ENCODE measurements at regions not wholly inside any gene's neighbourhood (a gene's known extent, or its start where the extent isn't known, plus 50 kb on each side); places are given as distances from the start of the nearest gene placed in this dataset.
"Not testable (repeated sequence)": the region's sequence is repeated elsewhere in the genome, so short reads cannot be mapped to it uniquely, and the experiment has no call there.

GRCh38 chr2:194559523-194559922 is 1097.5 kb upstream of the SLC39A10 start:
- Mint-ChIP-seq H3K4me3 (no peak overlapping the region), H3K27me3 (no peaks in the 10 kb centered on the region), H3K27ac (no peak overlapping the region), H3K4me1 (ENCODE audit: low read depth) (no peaks in the 10 kb centered on the region), H3K9me3 (peaks cover 2% of the 10 kb centered on the region), H3K36me3 (no peaks in the 10 kb centered on the region)
- ChIA-PET POLR2A (no interaction called here), CTCF (no interaction called here)
- intact Hi-C loops (cut with micrococcal nuclease): no loop called here
- no peak for DNase-seq

DNA sequence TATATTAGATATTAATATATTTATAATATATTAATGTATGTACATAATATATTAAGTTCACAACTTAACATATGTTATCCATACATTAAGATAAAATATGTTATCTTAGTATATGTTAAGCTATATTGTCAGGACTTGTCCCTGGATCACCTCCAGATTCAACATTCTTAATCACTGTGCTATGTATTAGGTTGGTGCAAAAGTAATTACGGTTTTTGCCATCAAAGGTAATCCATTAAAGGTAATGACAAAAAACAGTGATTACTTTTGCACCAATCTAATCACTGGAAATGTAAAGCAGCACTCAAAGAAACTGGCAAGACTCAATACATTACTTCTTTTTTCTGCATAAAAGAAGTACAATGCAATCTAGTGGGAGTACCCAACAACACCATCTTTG is 1099.0 kb upstream of the SLC39A10 start:
- intact Hi-C loops (cut with micrococcal nuclease): no loop called here
- Mint-ChIP-seq H3K4me3 (no peak overlapping the region), H3K27ac (no peak overlapping the region), H3K36me3 (no peaks in the 10 kb centered on the region), H3K9me3 (peaks cover 2% of the 10 kb centered on the region), H3K4me1 (ENCODE audit: low read depth) (no peaks in the 10 kb centered on the region), H3K27me3 (no peaks in the 10 kb centered on the region)
- ChIA-PET POLR2A (no interaction called here), CTCF (no interaction called here)
- DNase-seq: no peak

DNA sequence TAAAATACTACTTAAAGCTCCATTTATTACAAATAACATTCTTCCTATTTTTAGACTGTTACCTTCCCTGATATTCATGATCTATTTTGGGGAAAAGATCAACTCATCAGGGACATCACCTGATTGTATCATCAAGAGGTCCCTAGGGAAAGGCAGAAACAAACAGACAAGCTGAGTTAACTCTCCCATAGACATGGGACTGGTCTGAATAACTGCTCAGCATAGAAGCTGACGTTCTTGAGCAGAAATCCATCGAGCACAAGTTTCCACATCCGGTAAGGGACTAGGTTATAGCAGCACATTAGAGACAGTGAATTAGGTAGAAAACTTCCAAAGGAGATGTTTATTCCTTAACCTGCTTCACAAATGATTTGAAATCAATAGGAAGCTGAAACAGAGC is 1100.4 kb upstream of the SLC39A10 start:
- intact Hi-C loops (cut with micrococcal nuclease): no loop called here
- H3K27ac Mint-ChIP-seq: no peak overlapping the region
- H3K4me3 Mint-ChIP-seq: no peak overlapping the region
- H3K36me3 Mint-ChIP-seq: no peaks in the 10 kb centered on the region
- no peaks in the 10 kb centered on the region for H3K9me3 Mint-ChIP-seq
- POLR2A ChIA-PET: no interaction called here
- no peaks in the 10 kb centered on the region for H3K4me1 Mint-ChIP-seq (ENCODE audit: low read depth)
- CTCF ChIA-PET: no interaction called here
- DNase-seq: no peak
- H3K27me3 Mint-ChIP-seq: no peaks in the 10 kb centered on the region

DNA sequence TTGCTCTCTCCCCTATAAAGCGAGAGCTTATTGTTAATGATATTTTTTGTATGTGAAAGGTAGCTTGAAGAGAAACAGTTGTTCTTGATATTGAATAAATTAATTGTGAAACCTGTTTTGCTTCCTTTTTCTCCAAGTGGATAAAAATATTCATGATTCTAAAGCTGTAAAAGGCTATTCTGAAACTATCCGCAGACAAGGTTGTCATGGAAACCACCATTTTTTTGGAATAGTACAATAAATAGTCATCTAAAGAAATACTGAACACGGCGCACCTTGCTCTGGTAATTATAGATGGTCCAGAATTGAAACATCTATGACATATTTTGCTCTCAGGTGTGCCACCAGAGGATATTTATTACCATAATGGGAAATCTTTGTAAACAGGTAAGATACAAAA is 1103.0 kb upstream of the SLC39A10 start:
- Mint-ChIP-seq H3K4me1 (ENCODE audit: low read depth) (no peaks in the 10 kb centered on the region), H3K9me3 (no peaks in the 10 kb centered on the region), H3K36me3 (no peaks in the 10 kb centered on the region), H3K27ac (no peak overlapping the region), H3K27me3 (no peaks in the 10 kb centered on the region), H3K4me3 (no peak overlapping the region)
- no peak for DNase-seq
- CTCF ChIA-PET: no interaction called here
- POLR2A ChIA-PET: no interaction called here
- intact Hi-C loops (cut with micrococcal nuclease): no loop called here

- Mint-ChIP-seq H3K27me3 (no peaks in the 10 kb centered on the region), H3K27ac (no peak overlapping the region), H3K36me3 (no peaks in the 10 kb centered on the region), H3K4me1 (ENCODE audit: low read depth) (no peaks in the 10 kb centered on the region), H3K9me3 (no peaks in the 10 kb centered on the region), H3K4me3 (no peak overlapping the region)
- ChIA-PET CTCF (no interaction called here), POLR2A (no interaction called here)
- no peak for DNase-seq
- intact Hi-C loops (cut with micrococcal nuclease): no loop called here
Observed at GRCh38 chr2:194550702-194551101, 1106.3 kb upstream of the SLC39A10 start.

- Mint-ChIP-seq H3K9me3 (no peaks in the 10 kb centered on the region), H3K4me1 (ENCODE audit: low read depth) (no peaks in the 10 kb centered on the region), H3K27ac (no peak overlapping the region), H3K36me3 (no peaks in the 10 kb centered on the region), H3K27me3 (no peaks in the 10 kb centered on the region), H3K4me3 (no peak overlapping the region)
- POLR2A ChIA-PET: no interaction called here
- intact Hi-C loops (cut with micrococcal nuclease): loop anchor here (5.0 kb wide), 1 partner anchor 1518 kb away; the partner anchor contains the start of gene DNAH7
- no peak for DNase-seq
- CTCF ChIA-PET: no interaction called here
Observed at GRCh38 chr2:194549387-194549786, 1107.6 kb upstream of the SLC39A10 start.

DNA sequence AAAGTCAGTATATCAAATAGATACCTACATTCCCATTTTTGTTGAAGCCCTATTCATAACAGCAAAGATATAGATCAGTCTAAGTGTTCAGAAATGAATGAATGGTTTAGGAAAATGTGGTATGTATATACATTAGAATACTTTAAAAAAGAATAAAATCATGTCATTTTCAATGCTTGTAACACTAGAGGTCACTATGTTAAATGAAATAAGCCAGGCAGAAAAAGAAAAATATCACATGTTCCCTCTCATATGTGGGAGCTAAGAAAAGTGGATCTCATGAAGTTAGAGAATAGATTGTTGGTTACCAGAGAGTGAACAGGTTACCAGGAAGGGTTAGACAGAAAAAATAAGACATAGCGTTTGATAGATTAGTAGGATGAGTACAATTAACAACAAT is 1111.0 kb upstream of the SLC39A10 start:
- no peaks in the 10 kb centered on the region for H3K9me3 Mint-ChIP-seq
- H3K4me3 Mint-ChIP-seq: no peak overlapping the region
- CTCF ChIA-PET: no interaction called here
- H3K4me1 Mint-ChIP-seq (ENCODE audit: low read depth): no peaks in the 10 kb centered on the region
- no peak overlapping the region for H3K27ac Mint-ChIP-seq
- peaks cover 3% of the 10 kb centered on the region for H3K27me3 Mint-ChIP-seq
- no peak for DNase-seq
- H3K36me3 Mint-ChIP-seq: no peaks in the 10 kb centered on the region
- POLR2A ChIA-PET: no interaction called here
- intact Hi-C loops (cut with micrococcal nuclease): loop anchor here (2.0 to 5.0 kb wide), 2 partner anchors 771 to 1521 kb away; partner anchors contain the start of gene DNAH7

- Mint-ChIP-seq H3K36me3 (no peaks in the 10 kb centered on the region), H3K4me3 (no peak overlapping the region), H3K27ac (no peak overlapping the region), H3K9me3 (no peaks in the 10 kb centered on the region), H3K4me1 (ENCODE audit: low read depth) (no peaks in the 10 kb centered on the region), H3K27me3 (peaks cover 3% of the 10 kb centered on the region)
- CTCF ChIA-PET: no interaction called here
- POLR2A ChIA-PET: no interaction called here
- no peak for DNase-seq
- intact Hi-C loops (cut with micrococcal nuclease): no loop called here
Observed at GRCh38 chr2:194539425-194539824, 1117.6 kb upstream of the SLC39A10 start.

- intact Hi-C loops (cut with micrococcal nuclease): no loop called here
- H3K27ac Mint-ChIP-seq: no peak overlapping the region
- no peaks in the 10 kb centered on the region for H3K4me1 Mint-ChIP-seq (ENCODE audit: low read depth)
- H3K4me3 Mint-ChIP-seq: no peak overlapping the region
- ChIA-PET POLR2A (no interaction called here), CTCF (no interaction called here)
- no peak for DNase-seq
- peaks cover 1% of the 10 kb centered on the region for H3K27me3 Mint-ChIP-seq
- no peaks in the 10 kb centered on the region for H3K36me3 Mint-ChIP-seq
- H3K9me3 Mint-ChIP-seq: no peaks in the 10 kb centered on the region
Observed at GRCh38 chr2:194526121-194526520, 1130.9 kb upstream of the SLC39A10 start.

DNA sequence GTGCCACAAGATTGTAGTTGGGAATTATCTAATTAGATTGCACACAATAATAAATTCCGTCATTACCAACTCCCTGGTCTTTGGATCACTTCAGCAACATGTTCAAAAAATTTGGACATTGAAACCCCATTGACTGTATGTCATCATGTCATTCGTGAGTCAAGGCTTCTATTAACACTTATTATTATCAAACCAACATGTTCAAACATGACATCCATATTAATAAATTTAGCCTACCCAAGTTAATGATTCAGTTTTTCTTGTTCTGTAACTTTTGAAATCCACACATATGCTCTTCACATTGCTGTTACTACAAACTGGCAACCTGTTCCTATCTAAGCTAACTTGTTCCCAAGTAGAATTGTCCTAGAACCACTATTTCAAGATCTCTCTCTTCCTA is 1142.7 kb upstream of the SLC39A10 start:
- CTCF ChIA-PET: no interaction called here
- DNase-seq: no peak
- intact Hi-C loops (cut with micrococcal nuclease): no loop called here
- H3K27me3 Mint-ChIP-seq: no peaks in the 10 kb centered on the region
- H3K27ac Mint-ChIP-seq: no peak overlapping the region
- H3K4me3 Mint-ChIP-seq: no peak overlapping the region
- no peaks in the 10 kb centered on the region for H3K4me1 Mint-ChIP-seq (ENCODE audit: low read depth)
- peaks cover 2% of the 10 kb centered on the region for H3K9me3 Mint-ChIP-seq
- H3K36me3 Mint-ChIP-seq: no peaks in the 10 kb centered on the region
- POLR2A ChIA-PET: no interaction called here

DNA sequence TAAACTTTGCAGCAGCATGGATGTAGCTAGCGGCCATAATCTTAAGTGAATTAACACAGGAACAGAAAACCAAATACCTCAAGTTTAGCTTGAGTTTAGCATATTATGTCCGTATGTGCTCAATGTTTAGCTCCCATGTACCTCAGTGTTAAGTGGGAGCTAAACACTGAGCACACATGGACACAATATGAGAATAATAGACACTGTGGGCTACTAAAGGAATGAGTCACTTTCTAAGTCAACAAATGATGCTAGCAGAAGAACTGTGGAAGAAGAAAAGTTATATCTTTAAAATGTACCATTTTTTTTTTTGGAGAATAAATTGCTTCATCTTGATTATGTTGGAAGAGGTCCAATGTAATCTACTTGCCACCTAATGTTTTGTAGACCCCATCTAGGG is 1146.0 kb upstream of the SLC39A10 start:
- POLR2A ChIA-PET; H3K36me3 Mint-ChIP-seq; H3K9me3 Mint-ChIP-seq; CTCF ChIA-PET; H3K4me1 Mint-ChIP-seq (ENCODE audit: low read depth); intact Hi-C loops (cut with micrococcal nuclease); DNase-seq; H3K27me3 Mint-ChIP-seq; H3K27ac Mint-ChIP-seq; H3K4me3 Mint-ChIP-seq: not testable (repeated sequence)

DNA sequence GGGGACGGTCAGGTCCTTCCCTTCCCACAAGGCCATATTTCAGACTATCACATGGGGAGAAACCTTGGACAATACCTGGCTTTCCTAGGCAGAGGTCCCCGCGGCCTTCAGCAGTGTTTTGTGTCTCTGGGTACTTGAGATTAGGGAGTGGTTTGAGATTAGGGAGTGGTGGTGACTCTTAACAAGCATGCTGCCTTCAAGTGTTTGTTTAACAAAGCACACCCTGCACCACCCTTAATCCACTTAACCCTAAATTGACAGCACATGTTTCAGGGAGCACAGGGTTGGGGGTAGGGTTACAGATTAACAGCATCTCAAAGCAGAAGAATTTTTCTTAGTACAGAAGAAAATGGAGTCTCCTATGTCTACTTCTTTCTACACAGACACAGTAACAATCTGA is 1152.2 kb upstream of the SLC39A10 start:
- H3K9me3 Mint-ChIP-seq, CTCF ChIA-PET, DNase-seq: not testable (repeated sequence)

GRCh38 chr2:194495046-194495445 is 1162.0 kb upstream of the SLC39A10 start:
- Mint-ChIP-seq H3K9me3 (no peaks in the 10 kb centered on the region), H3K36me3 (no peaks in the 10 kb centered on the region), H3K27me3 (no peaks in the 10 kb centered on the region), H3K4me1 (ENCODE audit: low read depth) (no peaks in the 10 kb centered on the region), H3K27ac (no peak overlapping the region), H3K4me3 (no peak overlapping the region)
- DNase-seq: no peak
- intact Hi-C loops (cut with micrococcal nuclease): no loop called here
- ChIA-PET CTCF (no interaction called here), POLR2A (no interaction called here)

More for the DNA sequence above, 1152.2 kb upstream of the SLC39A10 start:
- H3K4me1 Mint-ChIP-seq (ENCODE audit: low read depth); POLR2A ChIA-PET; H3K27me3 Mint-ChIP-seq; H3K36me3 Mint-ChIP-seq; H3K4me3 Mint-ChIP-seq; H3K27ac Mint-ChIP-seq; intact Hi-C loops (cut with micrococcal nuclease): not testable (repeated sequence)

DNA sequence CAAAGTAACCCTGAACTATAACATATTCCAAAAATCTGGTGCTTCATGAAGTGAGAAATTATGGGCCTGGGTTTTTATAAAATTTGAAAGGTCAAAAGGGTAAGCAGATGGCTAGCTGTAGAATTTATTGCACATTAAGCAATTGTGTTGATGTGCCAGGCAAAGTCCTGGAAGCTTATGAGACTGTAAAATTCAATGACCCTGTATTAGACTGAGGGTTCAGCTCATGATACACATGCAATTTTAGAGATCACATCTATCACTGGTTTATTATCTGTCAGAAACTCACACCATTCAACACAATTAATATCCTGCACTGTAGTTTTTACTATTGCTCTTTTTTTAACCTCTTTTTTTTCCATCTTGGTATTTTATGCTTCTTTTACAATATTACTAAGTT is 1162.6 kb upstream of the SLC39A10 start:
- no peaks in the 10 kb centered on the region for H3K4me1 Mint-ChIP-seq (ENCODE audit: low read depth)

More for the DNA sequence above, 1162.6 kb upstream of the SLC39A10 start:
- no peaks in the 10 kb centered on the region for H3K27me3 Mint-ChIP-seq
- intact Hi-C loops (cut with micrococcal nuclease): no loop called here
- no peaks in the 10 kb centered on the region for H3K36me3 Mint-ChIP-seq
- POLR2A ChIA-PET: no interaction called here
- CTCF ChIA-PET: no interaction called here
- H3K27ac Mint-ChIP-seq: no peak overlapping the region
- H3K4me3 Mint-ChIP-seq: no peak overlapping the region
- no peaks in the 10 kb centered on the region for H3K9me3 Mint-ChIP-seq
- no peak for DNase-seq

Data from activated CD4-positive, alpha-beta memory T cell treated with anti-CD3 and anti-CD28 coated beads for 36 hours (primary cell).